Stimulated activated memory B cell treated with anti-CD40 and anti-IgM and Interleukin-4, amounts not matched to agents 10 μg/mL and 1 μg/mL and 100 μg/mL, for 72 hours (primary cell): ENCODE measurements at regions not wholly inside any gene's neighbourhood (a gene's known extent, or its start where the extent isn't known, plus 50 kb on each side); places are given as distances from the start of the nearest gene placed in this dataset.
A peak's percentile ranks its signal among the peaks of the same experiment; 100 is the strongest.
"Not testable (repeated sequence)": the region's sequence is repeated elsewhere in the genome, so short reads cannot be mapped to it uniquely, and the experiment has no call there.

ENCODE experiments used
- ATAC-seq: fragments of 150-1000 bp; cut with Tn5 transposase; 2 replicates; pipeline ENCODE4 v1.10.0; 2021
- H3K27ac Mint-ChIP-seq: one replicate; pipeline ENCODE4 v1.8.0; 2022; ENCODE audit warnings: mild to moderate bottlenecking, mixed read lengths
- H3K27me3 Mint-ChIP-seq: one replicate; pipeline ENCODE4 v1.8.0; 2022; ENCODE audit warnings: mixed read lengths
- H3K36me3 Mint-ChIP-seq: one replicate; pipeline ENCODE4 v1.8.0; 2022; ENCODE audit warnings: mixed read lengths
- H3K4me1 Mint-ChIP-seq: one replicate; pipeline ENCODE4 v1.8.0; 2022; ENCODE audit warnings: mixed read lengths
- H3K4me3 Mint-ChIP-seq: one replicate; pipeline ENCODE4 v1.8.0; 2022; ENCODE audit warnings: mild to moderate bottlenecking, moderate library complexity, mixed read lengths
- H3K9me3 Mint-ChIP-seq: one replicate; pipeline ENCODE4 v1.8.0; 2022; ENCODE audit warnings: mixed read lengths

- Mint-ChIP-seq H3K27ac (no peak overlapping the region), H3K27me3 (peaks cover 43% of the 10 kb centered on the region), H3K4me1 (peaks cover 14% of the 10 kb centered on the region), H3K36me3 (no peaks in the 10 kb centered on the region), H3K9me3 (no peaks in the 10 kb centered on the region), H3K4me3 (no peak overlapping the region)
- ATAC-seq, result peak; percentile 25
Observed at GRCh38 chr1:229127301-229127700, 143.6 kb upstream of the RAB4A start.

GRCh38 chr1:229128066-229128608 is 142.8 kb upstream of the RAB4A start:
- peaks cover 41% of the 10 kb centered on the region for H3K27me3 Mint-ChIP-seq
- H3K36me3 Mint-ChIP-seq, result no peaks in the 10 kb centered on the region
- H3K9me3 Mint-ChIP-seq, result peaks cover 2% of the 10 kb centered on the region
- no peak overlapping the region for H3K4me3 Mint-ChIP-seq
- no peak overlapping the region for H3K27ac Mint-ChIP-seq
- peaks cover 14% of the 10 kb centered on the region for H3K4me1 Mint-ChIP-seq
- no peak for ATAC-seq

GRCh38 chr1:229129301-229130027 is 141.4 kb upstream of the RAB4A start:
- no peak for ATAC-seq
- Mint-ChIP-seq H3K9me3 (peaks cover 8% of the 10 kb centered on the region), H3K27me3 (peaks cover 37% of the 10 kb centered on the region), H3K4me3 (no peak overlapping the region), H3K27ac (no peak overlapping the region), H3K36me3 (peaks cover 5% of the 10 kb centered on the region), H3K4me1 (peaks cover 14% of the 10 kb centered on the region)

GRCh38 chr1:229130028-229130668 is 140.8 kb upstream of the RAB4A start:
- Mint-ChIP-seq H3K4me1 (peaks cover 14% of the 10 kb centered on the region), H3K9me3 (peaks cover 10% of the 10 kb centered on the region), H3K27ac (no peak overlapping the region), H3K36me3 (peaks cover 6% of the 10 kb centered on the region), H3K4me3 (no peak overlapping the region), H3K27me3 (peaks cover 37% of the 10 kb centered on the region)
- ATAC-seq, result peak; percentile 20

GRCh38 chr1:229131243-229132105 is 139.4 kb upstream of the RAB4A start:
- H3K4me1 Mint-ChIP-seq, result peaks cover 14% of the 10 kb centered on the region
- H3K4me3 Mint-ChIP-seq, result no peak overlapping the region
- H3K36me3 Mint-ChIP-seq, result peaks cover 6% of the 10 kb centered on the region
- H3K27me3 Mint-ChIP-seq, result peaks cover 37% of the 10 kb centered on the region
- H3K9me3 Mint-ChIP-seq, result peaks cover 10% of the 10 kb centered on the region
- ATAC-seq, result no peak
- H3K27ac Mint-ChIP-seq, result no peak overlapping the region

GRCh38 chr1:229132106-229132443 is 138.8 kb upstream of the RAB4A start:
- Mint-ChIP-seq H3K4me3 (no peak overlapping the region), H3K27ac (no peak overlapping the region), H3K4me1 (peaks cover 20% of the 10 kb centered on the region), H3K9me3 (peaks cover 10% of the 10 kb centered on the region), H3K36me3 (peaks cover 6% of the 10 kb centered on the region), H3K27me3 (peaks cover 37% of the 10 kb centered on the region)
- no peak for ATAC-seq

GRCh38 chr1:229132706-229133105 is 138.2 kb upstream of the RAB4A start:
- H3K4me3 Mint-ChIP-seq, result no peak overlapping the region
- peaks cover 6% of the 10 kb centered on the region for H3K36me3 Mint-ChIP-seq
- peaks cover 10% of the 10 kb centered on the region for H3K9me3 Mint-ChIP-seq
- ATAC-seq, result no peak
- peaks cover 27% of the 10 kb centered on the region for H3K4me1 Mint-ChIP-seq
- H3K27me3 Mint-ChIP-seq, result peaks cover 37% of the 10 kb centered on the region
- no peak overlapping the region for H3K27ac Mint-ChIP-seq

- Mint-ChIP-seq H3K4me3 (no peak overlapping the region), H3K9me3 (peaks cover 10% of the 10 kb centered on the region), H3K4me1 (peaks cover 28% of the 10 kb centered on the region), H3K27me3 (peaks cover 37% of the 10 kb centered on the region), H3K36me3 (peaks cover 6% of the 10 kb centered on the region), H3K27ac (no peak overlapping the region)
- no peak for ATAC-seq
Observed at GRCh38 chr1:229133151-229133550, 137.8 kb upstream of the RAB4A start.

- H3K4me1 Mint-ChIP-seq, result peaks cover 28% of the 10 kb centered on the region
- H3K27ac Mint-ChIP-seq, result no peak overlapping the region
Observed at GRCh38 chr1:229133811-229134210, 137.1 kb upstream of the RAB4A start.

GRCh38 chr1:229134381-229135217 is 136.3 kb upstream of the RAB4A start:
- not testable (repeated sequence) for H3K27ac Mint-ChIP-seq, H3K4me3 Mint-ChIP-seq, H3K9me3 Mint-ChIP-seq, ATAC-seq, H3K36me3 Mint-ChIP-seq
- H3K4me1 Mint-ChIP-seq, result peaks cover 32% of the 10 kb centered on the region
- H3K27me3 Mint-ChIP-seq, result peaks cover 36% of the 10 kb centered on the region

More at GRCh38 chr1:229133811-229134210, 137.1 kb upstream of the RAB4A start:
- Mint-ChIP-seq H3K4me3 (no peak overlapping the region), H3K9me3 (peaks cover 10% of the 10 kb centered on the region), H3K36me3 (peaks cover 6% of the 10 kb centered on the region), H3K27me3 (peaks cover 37% of the 10 kb centered on the region)
- no peak for ATAC-seq

GRCh38 chr1:229135773-229136172 is 135.1 kb upstream of the RAB4A start:
- H3K9me3 Mint-ChIP-seq, result peaks cover 10% of the 10 kb centered on the region
- ATAC-seq, result no peak
- peaks cover 28% of the 10 kb centered on the region for H3K4me1 Mint-ChIP-seq
- peaks cover 25% of the 10 kb centered on the region for H3K27me3 Mint-ChIP-seq
- H3K4me3 Mint-ChIP-seq, result no peak overlapping the region
- peaks cover 6% of the 10 kb centered on the region for H3K36me3 Mint-ChIP-seq
- H3K27ac Mint-ChIP-seq, result no peak overlapping the region

- Mint-ChIP-seq H3K4me1 (peaks cover 25% of the 10 kb centered on the region), H3K27me3 (peaks cover 14% of the 10 kb centered on the region), H3K27ac (no peak overlapping the region), H3K4me3 (no peak overlapping the region), H3K36me3 (peaks cover 6% of the 10 kb centered on the region), H3K9me3 (peaks cover 10% of the 10 kb centered on the region)
- peak; percentile 52 for ATAC-seq
Observed at GRCh38 chr1:229136822-229137221, 134.1 kb upstream of the RAB4A start.

- Mint-ChIP-seq H3K27ac (no peak overlapping the region), H3K36me3 (peaks cover 6% of the 10 kb centered on the region), H3K27me3 (peaks cover 10% of the 10 kb centered on the region), H3K9me3 (peaks cover 10% of the 10 kb centered on the region), H3K4me1 (peaks cover 25% of the 10 kb centered on the region), H3K4me3 (no peak overlapping the region)
- ATAC-seq, result peak; percentile 39
Observed at GRCh38 chr1:229137271-229137670, 133.6 kb upstream of the RAB4A start.

- H3K27me3 Mint-ChIP-seq, result peaks cover 4% of the 10 kb centered on the region
- no peak overlapping the region for H3K27ac Mint-ChIP-seq
- no peak for ATAC-seq
- peaks cover 9% of the 10 kb centered on the region for H3K9me3 Mint-ChIP-seq
- peaks cover 6% of the 10 kb centered on the region for H3K36me3 Mint-ChIP-seq
- no peak overlapping the region for H3K4me3 Mint-ChIP-seq
- H3K4me1 Mint-ChIP-seq, result peaks cover 25% of the 10 kb centered on the region
Observed at GRCh38 chr1:229138058-229138457, 132.9 kb upstream of the RAB4A start.
